ENCODE measurements at regions not wholly inside any gene's neighbourhood (a gene's known extent, or its start where the extent isn't known, plus 50 kb on each side); places are given as distances from the start of the nearest gene placed in this dataset.

GRCh38 chr2:53233759-53234547, 533.7 kb upstream of the CHAC2 start:
- H3K4me1 ChIP-seq = no peaks in the 10 kb centered on the region
- no peak overlapping the region for H3K4me3 ChIP-seq (ENCODE audit: low read depth, low read length)
- DNase-seq = no peak
- H3K36me3 ChIP-seq = no peaks in the 10 kb centered on the region
- H3K27me3 ChIP-seq = no peaks in the 10 kb centered on the region
- H3K9me3 ChIP-seq = no peaks in the 10 kb centered on the region
- no peak for TF ChIP-seq CTCF (IDR thresholded peaks at IDR 0.05; ENCODE audit: low read depth, low read length)

- Histone ChIP-seq H3K36me3 (no peaks in the 10 kb centered on the region), H3K9me3 (no peaks in the 10 kb centered on the region), H3K27me3 (no peaks in the 10 kb centered on the region), H3K4me3 (ENCODE audit: low read depth, low read length) (no peak overlapping the region), H3K4me1 (no peaks in the 10 kb centered on the region)
- no peak for DNase-seq
- no peak for TF ChIP-seq CTCF (IDR thresholded peaks at IDR 0.05; ENCODE audit: low read depth, low read length)
Measured at GRCh38 chr2:53231908-53232307, 535.7 kb upstream of the CHAC2 start.

- Histone ChIP-seq H3K36me3 (no peaks in the 10 kb centered on the region), H3K9me3 (no peaks in the 10 kb centered on the region), H3K4me3 (ENCODE audit: low read depth, low read length) (no peak overlapping the region), H3K4me1 (no peaks in the 10 kb centered on the region), H3K27me3 (no peaks in the 10 kb centered on the region)
- TF ChIP-seq CTCF (IDR thresholded peaks at IDR 0.05; ENCODE audit: low read depth, low read length) = no peak
- no peak for DNase-seq
Measured at GRCh38 chr2:53230691-53231090, 536.9 kb upstream of the CHAC2 start.

GRCh38 chr2:53227535-53227934, 540.1 kb upstream of the CHAC2 start:
- H3K9me3 ChIP-seq = no peaks in the 10 kb centered on the region
- H3K4me1 ChIP-seq = no peaks in the 10 kb centered on the region
- H3K27me3 ChIP-seq = no peaks in the 10 kb centered on the region
- DNase-seq = no peak
- H3K36me3 ChIP-seq = no peaks in the 10 kb centered on the region
- no peak overlapping the region for H3K4me3 ChIP-seq (ENCODE audit: low read depth, low read length)
- TF ChIP-seq CTCF (IDR thresholded peaks at IDR 0.05; ENCODE audit: low read depth, low read length) = no peak

GRCh38 chr2:53220969-53221368, 546.6 kb upstream of the CHAC2 start:
- Histone ChIP-seq H3K27me3 (no peaks in the 10 kb centered on the region), H3K4me1 (no peaks in the 10 kb centered on the region), H3K4me3 (ENCODE audit: low read depth, low read length) (no peak overlapping the region), H3K9me3 (no peaks in the 10 kb centered on the region), H3K36me3 (no peaks in the 10 kb centered on the region)
- DNase-seq = no peak
- TF ChIP-seq CTCF (IDR thresholded peaks at IDR 0.05; ENCODE audit: low read depth, low read length) = no peak

- no peaks in the 10 kb centered on the region for H3K36me3 ChIP-seq
- no peak for DNase-seq
- no peak for TF ChIP-seq CTCF (IDR thresholded peaks at IDR 0.05; ENCODE audit: low read depth, low read length)
- no peaks in the 10 kb centered on the region for H3K9me3 ChIP-seq
- H3K27me3 ChIP-seq = no peaks in the 10 kb centered on the region
- no peak overlapping the region for H3K4me3 ChIP-seq (ENCODE audit: low read depth, low read length)
- no peaks in the 10 kb centered on the region for H3K4me1 ChIP-seq
Measured at GRCh38 chr2:53217250-53217649, 550.4 kb upstream of the CHAC2 start.

Measured in BE2C (cell line).